HL-60 (cell line): ENCODE measurements at regions not wholly inside any gene's neighbourhood (a gene's known extent, or its start where the extent isn't known, plus 50 kb on each side); places are given as distances from the start of the nearest gene placed in this dataset.

Experiments used
- POLR2AphosphoS5 ChIP-seq: IDR thresholded peaks from 2 replicates; pipeline ENCODE4 v1.6.1; 2012; ENCODE audit warnings: low read depth
- TF ChIP-seq, protein P1 (sequence below): IDR thresholded peaks from one replicate; pipeline ENCODE4 v1.5.1; 2011; ENCODE audit warnings: low read length, control low read depth, inconsistent platforms; ENCODE audit not compliant: insufficient read depth
- TF ChIP-seq, protein P2 (sequence below): IDR thresholded peaks from 2 replicates; pipeline ENCODE4 v1.6.1; 2012; ENCODE audit warnings: low read depth; ENCODE audit not compliant: insufficient replicate concordance

DNA sequence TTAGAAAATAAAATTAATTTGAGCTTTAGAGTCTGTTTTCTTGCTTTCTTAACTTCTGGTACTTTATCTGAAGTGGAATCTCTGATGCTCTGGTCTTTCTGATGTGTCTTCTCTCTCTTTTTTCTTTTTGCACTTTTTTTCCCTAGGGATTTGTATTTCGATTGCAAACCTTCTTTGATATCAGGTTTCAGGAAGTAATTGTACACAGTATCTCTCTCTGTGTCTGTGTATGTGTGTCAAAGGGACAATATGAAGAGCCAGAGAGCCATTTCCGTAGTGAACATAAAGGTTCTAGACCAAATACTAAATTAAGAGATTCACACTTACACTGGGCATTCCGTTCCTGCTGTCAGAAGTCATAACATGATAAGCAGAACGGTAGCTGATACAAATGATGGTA lies 325.0 kb downstream of the PCDH7 start:
- TF ChIP-seq, protein P1, sequence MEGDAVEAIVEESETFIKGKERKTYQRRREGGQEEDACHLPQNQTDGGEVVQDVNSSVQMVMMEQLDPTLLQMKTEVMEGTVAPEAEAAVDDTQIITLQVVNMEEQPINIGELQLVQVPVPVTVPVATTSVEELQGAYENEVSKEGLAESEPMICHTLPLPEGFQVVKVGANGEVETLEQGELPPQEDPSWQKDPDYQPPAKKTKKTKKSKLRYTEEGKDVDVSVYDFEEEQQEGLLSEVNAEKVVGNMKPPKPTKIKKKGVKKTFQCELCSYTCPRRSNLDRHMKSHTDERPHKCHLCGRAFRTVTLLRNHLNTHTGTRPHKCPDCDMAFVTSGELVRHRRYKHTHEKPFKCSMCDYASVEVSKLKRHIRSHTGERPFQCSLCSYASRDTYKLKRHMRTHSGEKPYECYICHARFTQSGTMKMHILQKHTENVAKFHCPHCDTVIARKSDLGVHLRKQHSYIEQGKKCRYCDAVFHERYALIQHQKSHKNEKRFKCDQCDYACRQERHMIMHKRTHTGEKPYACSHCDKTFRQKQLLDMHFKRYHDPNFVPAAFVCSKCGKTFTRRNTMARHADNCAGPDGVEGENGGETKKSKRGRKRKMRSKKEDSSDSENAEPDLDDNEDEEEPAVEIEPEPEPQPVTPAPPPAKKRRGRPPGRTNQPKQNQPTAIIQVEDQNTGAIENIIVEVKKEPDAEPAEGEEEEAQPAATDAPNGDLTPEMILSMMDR, result no peak
- no peak for TF ChIP-seq POLR2AphosphoS5
- TF ChIP-seq, protein P2, sequence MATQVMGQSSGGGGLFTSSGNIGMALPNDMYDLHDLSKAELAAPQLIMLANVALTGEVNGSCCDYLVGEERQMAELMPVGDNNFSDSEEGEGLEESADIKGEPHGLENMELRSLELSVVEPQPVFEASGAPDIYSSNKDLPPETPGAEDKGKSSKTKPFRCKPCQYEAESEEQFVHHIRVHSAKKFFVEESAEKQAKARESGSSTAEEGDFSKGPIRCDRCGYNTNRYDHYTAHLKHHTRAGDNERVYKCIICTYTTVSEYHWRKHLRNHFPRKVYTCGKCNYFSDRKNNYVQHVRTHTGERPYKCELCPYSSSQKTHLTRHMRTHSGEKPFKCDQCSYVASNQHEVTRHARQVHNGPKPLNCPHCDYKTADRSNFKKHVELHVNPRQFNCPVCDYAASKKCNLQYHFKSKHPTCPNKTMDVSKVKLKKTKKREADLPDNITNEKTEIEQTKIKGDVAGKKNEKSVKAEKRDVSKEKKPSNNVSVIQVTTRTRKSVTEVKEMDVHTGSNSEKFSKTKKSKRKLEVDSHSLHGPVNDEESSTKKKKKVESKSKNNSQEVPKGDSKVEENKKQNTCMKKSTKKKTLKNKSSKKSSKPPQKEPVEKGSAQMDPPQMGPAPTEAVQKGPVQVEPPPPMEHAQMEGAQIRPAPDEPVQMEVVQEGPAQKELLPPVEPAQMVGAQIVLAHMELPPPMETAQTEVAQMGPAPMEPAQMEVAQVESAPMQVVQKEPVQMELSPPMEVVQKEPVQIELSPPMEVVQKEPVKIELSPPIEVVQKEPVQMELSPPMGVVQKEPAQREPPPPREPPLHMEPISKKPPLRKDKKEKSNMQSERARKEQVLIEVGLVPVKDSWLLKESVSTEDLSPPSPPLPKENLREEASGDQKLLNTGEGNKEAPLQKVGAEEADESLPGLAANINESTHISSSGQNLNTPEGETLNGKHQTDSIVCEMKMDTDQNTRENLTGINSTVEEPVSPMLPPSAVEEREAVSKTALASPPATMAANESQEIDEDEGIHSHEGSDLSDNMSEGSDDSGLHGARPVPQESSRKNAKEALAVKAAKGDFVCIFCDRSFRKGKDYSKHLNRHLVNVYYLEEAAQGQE, result no peak
